GM18502 (cell line): ENCODE measurements at regions not wholly inside any gene's neighbourhood (a gene's known extent, or its start where the extent isn't known, plus 50 kb on each side); places are given as distances from the start of the nearest gene placed in this dataset.
"Not testable (repeated sequence)": the region's sequence is repeated elsewhere in the genome, so short reads cannot be mapped to it uniquely, and the experiment has no call there.

Experiments used
- ATAC-seq: cut with Tn5 transposase; IDR thresholded peaks from one replicate; pipeline ENCODE4 v1.9.1; 2021; ENCODE audit warnings: mild to moderate bottlenecking; ENCODE audit not compliant: unreplicated experiment, poor library complexity

DNA sequence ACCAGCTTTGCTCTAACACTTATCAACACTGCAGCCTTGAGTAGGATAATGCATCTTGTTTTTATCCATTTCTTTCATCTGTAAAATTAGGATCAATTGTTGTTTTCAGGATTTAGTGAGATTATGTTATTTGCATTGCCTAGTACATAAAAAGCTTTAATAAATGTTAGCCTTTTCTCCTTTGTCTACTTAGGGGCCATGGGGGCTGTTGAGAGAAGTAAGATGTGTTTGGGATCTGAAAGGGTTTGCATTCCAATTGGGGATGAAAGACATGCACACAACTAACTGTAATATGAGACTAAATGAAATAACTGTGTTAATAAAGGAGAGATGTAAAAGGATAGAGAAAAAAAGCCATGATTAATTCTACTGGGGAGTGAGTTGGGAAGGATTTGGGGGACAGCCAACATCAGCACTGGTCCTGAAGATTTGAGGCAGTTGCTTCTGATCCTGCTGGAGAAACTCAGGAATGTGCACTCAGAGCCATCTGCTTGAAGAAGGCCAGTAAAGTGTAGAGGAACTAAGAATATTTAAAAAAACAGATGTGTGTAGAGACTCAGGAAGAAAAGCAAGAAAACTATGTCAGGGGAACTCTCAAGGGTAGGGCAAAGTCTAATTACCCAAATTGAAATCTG is 236.3 kb downstream of the OLFM4 start:
- ATAC-seq = no peak

DNA sequence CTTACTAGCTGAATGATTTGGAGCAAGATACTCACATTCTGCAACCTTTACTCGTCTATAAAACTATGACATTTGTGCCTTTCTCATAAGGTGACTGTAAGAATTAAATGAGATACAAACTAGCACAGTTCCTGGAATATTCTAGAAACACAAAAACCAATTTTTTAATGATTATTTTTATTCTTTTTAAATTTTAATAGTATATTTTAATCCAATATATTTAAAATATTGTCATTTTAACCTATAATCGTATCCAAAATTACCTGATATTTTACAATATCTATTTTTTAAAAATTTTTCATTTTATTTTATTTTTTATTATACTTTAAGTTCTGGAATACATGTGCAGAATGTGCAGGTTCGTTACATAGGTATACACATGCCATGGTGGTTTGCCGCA is 238.1 kb downstream of the OLFM4 start:
- ATAC-seq = no peak

DNA sequence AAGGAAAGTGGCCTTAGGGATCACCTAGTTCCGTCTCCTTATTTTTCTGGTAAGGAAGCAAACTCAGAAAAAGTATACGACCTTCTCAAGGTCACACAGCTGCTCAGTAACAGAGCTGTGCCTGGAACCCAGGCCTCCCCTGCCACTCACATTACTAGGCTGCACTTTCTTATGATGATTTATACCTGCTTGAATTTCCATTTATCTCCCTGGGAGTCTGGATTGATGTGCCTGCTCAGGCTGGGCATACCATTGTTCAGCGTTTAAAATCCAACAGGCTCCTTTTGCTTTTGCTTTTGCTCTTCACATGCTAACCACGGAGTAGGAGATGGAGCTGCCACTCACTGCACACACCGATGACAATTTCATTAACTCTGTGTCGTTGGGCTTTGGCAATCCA is 241.0 kb downstream of the OLFM4 start:
- ATAC-seq = no peak

DNA sequence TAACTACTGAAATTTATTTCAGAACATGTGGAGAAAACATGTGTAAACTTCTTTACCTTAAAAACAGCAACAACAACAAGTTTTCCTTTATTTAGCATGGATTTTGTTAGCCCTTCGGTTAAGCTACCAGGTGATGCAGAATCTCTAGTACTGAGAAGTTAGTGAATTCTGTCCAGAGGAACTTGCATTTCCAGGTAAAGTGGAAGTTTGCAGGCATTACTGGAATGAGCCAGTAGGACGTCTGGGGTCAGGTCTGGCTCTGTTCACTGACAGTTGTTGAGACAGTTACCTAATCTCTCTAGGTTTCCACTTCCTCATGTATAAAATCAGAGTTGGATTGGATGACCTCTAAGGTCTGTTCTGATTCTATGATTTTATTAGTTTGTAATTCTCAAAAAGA is 244.3 kb downstream of the OLFM4 start:
- no peak for ATAC-seq

DNA sequence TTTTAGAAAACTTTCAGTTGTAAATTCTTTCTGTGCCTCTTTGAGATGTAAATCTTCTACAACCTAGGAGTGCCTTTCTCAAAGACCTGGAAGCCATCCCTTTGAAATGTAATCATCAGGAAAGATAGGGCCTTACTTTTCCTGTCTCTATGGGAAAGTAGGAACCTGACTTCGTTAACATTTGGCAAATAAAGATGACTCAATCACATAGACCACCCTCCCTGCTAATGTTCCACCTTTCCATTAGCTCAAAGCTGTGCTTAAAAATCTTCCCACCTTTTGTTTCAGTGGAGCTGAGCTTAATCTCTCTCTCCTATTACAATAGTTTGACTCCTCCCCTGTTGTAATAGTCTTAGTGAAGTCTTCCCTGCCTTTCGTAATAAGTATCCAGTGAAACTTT is 247.7 kb downstream of the OLFM4 start:
- ATAC-seq = no peak

DNA sequence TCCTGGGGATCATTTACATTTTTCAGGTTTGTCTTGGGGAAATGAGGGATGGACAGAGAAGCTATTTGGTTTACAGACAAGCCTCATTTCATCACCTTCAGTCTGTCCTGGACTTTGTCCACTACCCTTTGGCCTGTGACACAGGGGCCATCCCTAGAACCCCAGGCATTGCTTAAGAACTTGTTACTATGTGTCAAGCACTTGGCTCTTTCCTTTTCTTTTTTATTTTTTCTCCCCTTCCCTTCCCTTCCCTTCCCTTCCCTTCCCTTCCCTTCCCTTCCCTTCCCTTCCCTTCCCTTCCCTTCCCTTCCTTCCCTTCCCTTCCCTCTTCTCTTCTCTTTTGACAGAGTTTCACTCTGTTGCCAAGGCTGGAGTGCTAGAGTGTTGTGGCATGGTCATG is 253.1 kb downstream of the OLFM4 start:
- ATAC-seq = no peak

DNA sequence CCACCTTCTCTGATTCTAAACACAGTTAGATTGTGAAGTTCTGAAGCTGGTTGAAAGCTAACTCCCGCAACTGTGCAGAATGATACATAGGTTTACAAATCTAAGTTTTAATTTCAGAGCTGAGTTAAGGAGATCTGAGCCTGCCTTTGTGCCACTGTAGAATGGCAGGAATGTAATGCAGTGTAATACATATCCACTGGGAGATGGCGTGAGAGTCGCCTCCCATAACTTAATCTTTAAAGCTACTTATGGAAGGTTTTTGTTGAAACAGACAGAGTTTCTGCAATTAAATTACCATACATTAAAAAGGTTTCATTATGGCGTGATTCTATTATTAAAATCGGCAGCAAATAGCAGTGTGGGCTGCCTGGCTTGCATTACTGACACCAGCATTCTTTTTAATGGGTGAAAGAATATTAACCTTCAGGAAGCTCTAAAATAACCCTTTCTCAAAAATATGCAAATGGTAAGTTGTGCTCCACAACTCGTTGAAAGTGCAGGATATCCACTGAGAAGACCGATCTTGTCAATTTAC is 257.4 kb downstream of the OLFM4 start:
- ATAC-seq = no peak

DNA sequence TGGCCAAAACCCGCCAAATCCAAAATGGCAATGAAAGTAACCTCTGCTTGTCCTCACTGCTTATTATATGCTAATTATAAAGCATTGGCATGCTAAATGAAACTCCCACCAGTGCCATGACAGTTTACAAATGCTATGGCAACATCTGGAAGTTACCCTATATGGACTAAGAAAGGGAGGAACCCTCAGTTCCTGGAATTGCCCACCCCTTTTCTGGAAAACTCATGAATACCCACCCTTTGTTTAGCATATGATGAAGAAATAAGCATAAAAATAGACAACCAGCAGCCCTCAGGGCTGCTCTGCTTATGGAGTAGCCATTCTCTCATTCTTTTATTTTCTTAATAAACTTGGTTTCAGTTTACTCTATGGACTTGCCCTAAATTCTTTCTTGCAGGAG is 269.8 kb downstream of the OLFM4 start:
- no peak for ATAC-seq

DNA sequence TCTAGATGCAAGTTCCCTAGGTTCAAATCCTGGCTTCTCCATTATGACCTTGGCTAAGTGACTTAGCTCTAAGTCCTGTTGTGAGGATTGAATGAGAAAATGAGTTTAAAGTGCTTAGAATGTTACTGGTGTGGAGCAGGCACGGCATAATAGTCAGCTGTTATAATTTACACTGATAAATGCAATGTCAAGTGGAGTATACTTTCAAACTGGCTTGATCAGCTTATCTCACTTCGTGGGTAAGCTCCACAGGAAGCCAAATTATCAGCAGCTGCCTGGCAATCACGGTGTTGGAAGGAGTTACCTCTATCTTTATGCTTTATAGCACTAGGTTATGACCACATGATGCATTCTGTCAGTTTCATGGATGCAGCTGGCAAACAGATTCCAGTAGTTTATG is 272.8 kb downstream of the OLFM4 start:
- ATAC-seq = no peak

DNA sequence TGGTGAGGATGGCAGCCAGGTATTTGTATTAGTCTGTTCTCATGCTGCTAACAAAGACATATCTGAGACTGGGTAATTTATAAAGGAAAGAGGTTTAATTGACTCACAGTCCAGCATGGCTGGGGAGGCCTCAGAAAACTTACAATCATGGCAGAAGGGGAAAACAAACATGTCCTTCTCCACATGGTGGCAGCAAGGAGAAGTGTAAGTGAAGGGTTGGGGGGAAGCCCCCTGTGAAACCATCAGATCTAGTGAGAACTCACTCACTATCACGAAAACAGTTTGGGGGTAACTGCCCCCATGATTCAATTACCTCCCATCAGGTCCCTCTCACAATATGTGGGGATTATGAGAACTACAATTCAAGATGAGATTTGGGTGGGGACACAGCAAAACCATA is 276.8 kb downstream of the OLFM4 start:
- ATAC-seq = not testable (repeated sequence)

DNA sequence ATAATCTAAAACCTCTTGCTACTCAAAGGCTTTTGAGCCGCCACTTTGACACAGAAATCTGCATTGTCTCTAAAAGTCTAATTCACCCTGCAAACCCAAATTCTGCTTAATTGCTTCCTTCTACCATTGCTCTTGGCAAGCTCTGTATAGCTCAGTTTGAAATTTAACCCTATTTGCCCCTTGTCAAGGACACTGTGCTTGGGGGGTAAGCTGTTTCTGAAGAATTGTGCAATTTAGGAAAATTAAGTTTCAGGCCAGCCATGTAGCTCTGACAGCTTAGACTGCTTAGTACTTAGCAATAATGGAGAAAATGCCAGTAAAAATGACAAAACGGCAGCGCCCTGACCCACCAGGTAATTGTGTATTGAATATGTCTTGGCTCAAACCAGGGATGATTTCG is 282.2 kb downstream of the OLFM4 start:
- no peak for ATAC-seq

DNA sequence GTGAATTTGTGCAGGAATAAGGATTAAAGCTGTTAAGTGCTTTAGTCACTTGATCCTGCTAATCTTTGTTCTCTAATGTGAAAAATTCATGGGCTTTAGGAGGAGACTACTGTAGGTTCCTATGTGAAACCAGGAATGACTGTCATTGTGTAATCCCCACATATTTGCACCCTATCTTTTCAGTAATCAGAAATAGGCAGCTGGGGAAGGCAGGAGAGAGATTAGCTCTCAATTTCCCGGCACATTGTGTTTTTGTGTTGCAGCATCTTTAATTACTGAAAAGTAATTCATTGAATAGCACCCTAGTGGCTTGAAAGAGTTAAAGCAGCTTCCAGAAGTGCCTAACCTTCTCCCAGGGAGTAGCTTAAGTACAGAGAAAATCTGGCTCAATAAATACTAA is 282.9 kb downstream of the OLFM4 start:
- ATAC-seq = no peak

DNA sequence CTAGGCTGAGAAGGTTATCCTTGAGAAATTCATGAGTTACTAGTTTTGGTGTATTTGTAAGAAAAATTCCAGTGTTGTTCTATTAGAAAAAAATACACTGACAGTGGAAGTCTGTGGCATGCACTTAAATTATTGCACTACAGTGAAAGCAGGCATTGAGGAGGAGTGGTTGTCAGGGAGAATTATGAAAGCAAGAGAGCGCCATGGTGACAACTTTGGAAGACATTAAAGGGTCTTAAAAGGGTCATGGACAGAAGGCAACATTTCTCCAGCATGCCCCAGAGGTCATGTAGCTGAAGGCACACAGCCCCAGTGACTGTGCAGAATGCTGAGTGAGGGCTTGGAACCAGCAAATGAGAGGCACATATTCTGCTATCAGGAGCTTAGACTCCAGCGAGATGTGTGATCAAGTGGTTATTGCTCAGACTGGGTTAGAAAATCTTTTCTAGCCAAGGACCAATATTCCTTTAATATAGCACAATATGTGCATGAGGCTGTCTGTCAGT is 292.7 kb downstream of the OLFM4 start:
- ATAC-seq = no peak

DNA sequence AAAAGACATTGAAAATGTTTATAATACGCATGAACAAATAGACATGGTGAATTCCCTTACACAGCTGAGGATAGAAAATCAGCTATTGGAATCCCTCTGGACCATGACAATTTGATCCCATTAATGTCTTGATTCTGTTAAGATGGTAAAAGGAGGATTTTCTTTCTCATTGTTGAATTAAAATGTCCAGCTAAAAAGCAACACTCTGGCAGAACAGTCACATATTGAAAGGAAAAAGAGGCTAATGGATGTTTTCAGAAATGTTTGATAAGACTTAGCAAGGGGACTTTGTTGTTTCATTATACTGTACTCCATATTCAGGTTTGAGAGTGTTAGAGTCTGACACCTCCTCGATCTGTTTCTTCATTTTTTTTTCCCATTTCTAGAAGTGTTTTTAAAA is 296.0 kb downstream of the OLFM4 start:
- no peak for ATAC-seq

DNA sequence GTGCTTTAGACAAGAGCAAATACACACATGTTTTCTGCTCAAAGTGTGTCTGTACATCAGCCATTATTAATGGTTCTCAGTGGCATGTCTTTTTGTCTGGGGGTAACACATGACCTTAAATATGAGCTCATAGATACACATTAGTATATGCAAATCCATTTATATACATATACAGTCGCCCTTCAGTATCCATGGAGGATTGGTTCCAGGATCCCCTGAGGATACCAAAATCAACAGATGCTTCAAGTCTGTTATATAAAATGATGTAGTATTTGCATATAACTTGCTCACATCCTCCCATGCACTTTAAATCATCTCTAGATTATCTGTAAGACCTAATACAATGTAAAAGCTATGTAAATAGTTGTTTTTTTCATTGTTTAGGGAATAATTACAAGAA is 298.1 kb downstream of the OLFM4 start:
- ATAC-seq = no peak

DNA sequence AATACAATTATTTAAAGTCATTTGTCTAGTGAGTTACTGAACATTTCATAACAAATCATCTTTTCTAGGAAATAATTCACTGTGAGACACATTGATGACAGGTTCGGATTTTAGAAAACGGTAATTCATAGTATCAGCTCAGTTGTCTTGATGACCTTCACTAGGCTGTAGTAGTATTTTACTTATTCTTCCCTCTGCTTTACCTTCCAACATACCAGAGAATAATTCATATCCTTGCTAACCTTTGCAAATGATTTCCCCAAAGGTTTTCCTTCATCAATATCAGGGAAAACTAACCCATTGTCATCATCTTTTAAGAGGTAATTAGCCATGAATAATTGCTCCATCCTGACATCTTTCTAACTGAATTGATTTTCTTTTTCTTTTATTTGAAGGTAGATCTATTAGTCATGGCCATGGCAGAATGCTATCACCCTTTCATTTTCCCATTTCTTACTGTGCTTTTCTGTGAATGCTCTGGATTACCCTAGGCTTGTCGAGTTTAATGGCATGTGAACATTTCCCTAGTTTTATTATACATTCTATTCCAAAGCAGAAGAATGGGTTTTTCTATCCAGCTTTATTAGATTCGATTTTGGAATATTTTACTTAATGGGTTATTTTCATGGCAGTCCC is 299.2 kb downstream of the OLFM4 start:
- ATAC-seq = no peak

DNA sequence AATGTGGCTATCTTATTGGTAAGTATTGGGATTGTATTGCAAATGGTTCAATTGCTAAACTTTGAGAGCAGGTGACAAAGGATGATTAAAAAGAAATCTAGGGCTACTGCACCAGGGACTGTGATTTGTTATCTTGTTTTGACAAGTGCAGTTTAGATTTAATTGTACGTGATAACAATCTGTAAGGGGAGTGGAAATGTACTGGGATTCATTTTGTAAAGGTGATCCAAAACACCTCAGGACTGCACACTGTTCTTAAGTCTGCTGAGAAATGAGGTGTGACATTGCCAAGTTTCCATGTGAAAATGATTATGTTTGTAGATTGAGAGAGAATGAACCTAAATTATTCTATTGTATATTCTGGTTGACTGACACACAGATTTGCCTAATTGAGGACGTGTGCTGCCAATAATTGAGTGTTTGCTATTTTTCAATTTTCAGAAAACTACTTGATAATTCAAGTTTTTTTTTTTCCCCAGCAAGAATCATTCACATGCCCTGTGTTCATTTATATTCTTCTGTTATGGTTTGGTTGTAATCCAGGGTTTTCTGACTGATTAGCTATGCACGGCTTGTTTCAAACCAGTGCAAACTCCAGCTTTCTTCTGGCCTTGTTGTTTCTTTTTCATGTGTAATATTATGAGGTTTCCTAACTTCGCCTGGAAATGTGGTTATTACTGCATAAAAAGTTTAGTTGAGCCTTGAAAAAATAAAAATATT is 308.0 kb downstream of the OLFM4 start:
- no peak for ATAC-seq

DNA sequence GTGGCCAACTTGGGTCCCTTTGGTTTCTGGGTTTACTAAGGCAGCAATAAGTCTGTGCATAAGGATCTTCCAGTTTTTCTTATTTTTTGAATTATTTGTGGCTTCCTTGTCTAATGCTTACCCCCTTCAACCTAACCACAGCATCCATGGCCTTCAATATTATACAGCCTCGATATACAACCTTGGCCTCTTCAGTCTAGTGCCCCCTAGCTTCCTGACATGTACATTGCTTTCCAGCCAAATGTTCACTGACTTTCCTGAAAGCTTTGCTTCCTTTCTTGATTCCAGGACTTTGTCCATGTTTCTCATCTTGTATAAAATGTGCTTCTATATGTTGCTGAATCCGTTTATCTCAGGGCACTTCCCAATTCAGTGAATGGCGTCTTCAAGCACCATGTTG is 310.1 kb downstream of the OLFM4 start:
- ATAC-seq = no peak

DNA sequence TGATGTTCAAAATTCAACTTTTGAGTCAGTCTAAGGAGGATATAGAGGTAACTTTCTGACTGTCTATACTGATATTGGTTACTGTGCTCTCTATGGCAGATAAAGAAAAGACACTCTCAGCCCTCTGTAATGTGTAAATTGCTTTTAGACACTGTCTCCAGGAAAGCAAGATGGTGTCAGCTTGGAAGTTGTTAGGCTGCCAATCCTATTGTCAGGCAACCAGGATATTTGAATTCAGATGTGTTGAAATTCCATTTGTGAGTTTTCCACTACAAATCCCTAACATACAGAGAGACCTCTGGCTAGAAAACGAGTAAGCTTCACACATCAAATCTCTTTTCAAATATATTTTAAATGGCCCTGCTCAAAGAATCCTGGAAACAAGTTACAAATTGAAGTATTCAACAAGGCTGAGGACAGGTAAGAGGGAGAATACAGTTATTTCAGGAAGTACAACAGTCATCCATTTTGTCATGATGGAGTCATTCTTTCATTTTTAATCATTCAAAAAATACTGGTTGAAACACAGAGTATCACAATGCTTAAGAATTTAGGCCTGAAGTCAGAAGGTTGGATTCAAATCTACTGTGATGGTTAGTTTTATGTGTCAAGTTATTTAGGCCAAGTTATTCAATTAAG is 312.0 kb downstream of the OLFM4 start:
- ATAC-seq = no peak

DNA sequence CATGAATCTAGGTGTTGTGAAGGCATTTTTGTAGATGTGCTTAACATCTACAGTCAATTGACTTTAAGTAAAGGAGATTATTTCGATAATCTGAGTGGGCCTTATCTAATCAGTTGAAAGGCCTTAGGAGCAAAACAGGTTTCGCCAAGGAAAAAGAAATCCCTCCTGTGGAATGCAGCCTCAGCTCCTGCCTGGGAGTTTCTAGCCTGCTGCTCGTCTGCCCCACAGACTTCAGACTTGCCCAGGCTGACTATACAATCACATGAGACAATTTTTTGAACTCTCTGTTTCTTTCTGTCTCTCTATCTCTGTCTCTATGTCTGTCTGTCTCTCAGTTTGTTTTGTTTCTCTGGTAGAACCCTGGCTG is 312.5 kb downstream of the OLFM4 start:
- ATAC-seq = no peak
